B cell (primary cell): ENCODE measurements at regions not wholly inside any gene's neighbourhood (a gene's known extent, or its start where the extent isn't known, plus 50 kb on each side); places are given as distances from the start of the nearest gene placed in this dataset.

ENCODE experiments used
- ATAC-seq: fragments of 200-7000 bp; cut with Tn5 transposase; one replicate; pipeline ENCODE4 v1.10.0; 2021; ENCODE audit warnings: low read depth, mild to moderate bottlenecking, moderate number of reproducible peaks, moderate library complexity
- CTCF ChIA-PET: fragments of 350-600 bp; sonication (Branson Sonifier 250); formaldehyde crosslinking; loops from one replicate; lab custom pipeline; 2021; ENCODE audit warnings: antibody characterized with exemption, inconsistent platforms; lab: Charles Lee
- POLR2A ChIA-PET: fragments of 350-600 bp; sonication (Branson Sonifier 250); formaldehyde crosslinking; loops from one replicate; lab custom pipeline; 2021; ENCODE audit warnings: antibody characterized with exemption; lab: Charles Lee
- DNase-seq: peaks from one replicate; pipeline ENCODE4 v3.0.0; 2013
- H2AFZ ChIP-seq: 2 replicates; pipeline ENCODE4 v1.6.1; 2012; ENCODE audit warnings: mild to moderate bottlenecking, low read depth, low read length; ENCODE audit not compliant: insufficient read depth, poor library complexity, severe bottlenecking
- H3K27ac ChIP-seq, 2 donors: 1 replicate in 1 of 2; 2 replicates in 1 of 2; pipeline ENCODE4 v1.5.1; 2012 to 2013; ENCODE audit warnings: low read length in 2 of 2, mild to moderate bottlenecking in 2 of 2, moderate library complexity in 1 of 2
- H3K27me3 ChIP-seq, 4 experiments: fragments of 200-600 bp in 1 of 4; sonication (generic) in 1 of 4; replicated peaks in 1 of 4; 1 replicate in 2 of 4; 2 replicates in 2 of 4; pipeline versions ENCODE4 v1.6.1 to v1.7.0; 2013 to 2016; ENCODE audit warnings: low read length in 3 of 4, mild to moderate bottlenecking in 2 of 4, mixed read lengths in 1 of 4, moderate library complexity in 1 of 4; ENCODE audit not compliant: insufficient read depth in 4 of 4, control insufficient read depth in 3 of 4; ENCODE audit errors: control extremely low read depth in 1 of 4
- H3K36me3 ChIP-seq, 2 experiments: replicated peaks in 1 of 2; 1 replicate in 1 of 2; 2 replicates in 1 of 2; pipeline versions ENCODE4 v1.6.1 to v1.7.1; 2013; ENCODE audit warnings: low read length in 1 of 2; ENCODE audit not compliant: insufficient read depth in 2 of 2, control insufficient read depth in 1 of 2; ENCODE audit errors: control extremely low read depth in 1 of 2, extremely low read depth in 1 of 2
- H3K4me1 ChIP-seq, 2 donors: fragments of 200-600 bp in 1 of 2; sonication (generic) in 1 of 2; 1 replicate in 1 of 2; 2 replicates in 1 of 2; pipeline versions ENCODE4 v1.5.1 to v1.6.1; 2013 to 2017; ENCODE audit warnings: low read length in 2 of 2; ENCODE audit not compliant: control insufficient read depth in 2 of 2, insufficient read depth in 2 of 2
- H3K4me2 ChIP-seq: replicated peaks from 2 replicates; pipeline ENCODE3; 2012; ENCODE audit warnings: mild to moderate bottlenecking, low read depth, low read length; ENCODE audit not compliant: poor library complexity, severe bottlenecking
- H3K4me3 ChIP-seq, 5 experiments: fragments of 200-600 bp in 1 of 5; sonication (generic) in 1 of 5; 1 replicate in 3 of 5; 2 replicates in 2 of 5; pipeline versions ENCODE4 v1.5.1 to v1.7.0; 2011 to 2016; ENCODE audit warnings: low read length in 4 of 5, mild to moderate bottlenecking in 4 of 5, low read depth in 2 of 5, control low read depth in 1 of 5, moderate library complexity in 1 of 5; ENCODE audit not compliant: insufficient read depth in 1 of 5; ENCODE audit errors: control extremely low read depth in 1 of 5, extremely low read depth in 1 of 5
- H3K79me2 ChIP-seq: fragments of 200-600 bp; sonication (generic); one replicate; pipeline ENCODE4 v1.6.0; 2016; ENCODE audit warnings: low read length; ENCODE audit not compliant: control insufficient read depth, insufficient read depth
- H3K9ac ChIP-seq: fragments of 200-600 bp; sonication (generic); 2 replicates; pipeline ENCODE4 v1.6.1; 2017; ENCODE audit warnings: mild to moderate bottlenecking, low read length, moderate library complexity
- H3K9me3 ChIP-seq, 3 donors: one replicate each; pipeline versions ENCODE4 v1.6.1 to v1.7.1; 2013; ENCODE audit warnings: low read length in 2 of 3; ENCODE audit not compliant: control insufficient read depth in 2 of 3, insufficient read depth in 1 of 3; ENCODE audit errors: control extremely low read depth in 1 of 3
- H4K20me1 ChIP-seq: 2 replicates; pipeline ENCODE4 v1.6.0; 2012; ENCODE audit warnings: mild to moderate bottlenecking, low read length; ENCODE audit not compliant: insufficient read depth, control insufficient read depth, poor library complexity, severe bottlenecking
- H3K27ac Mint-ChIP-seq: one replicate; pipeline ENCODE4 v1.8.0; 2021; ENCODE audit warnings: mixed read lengths
- H3K27me3 Mint-ChIP-seq: one replicate; pipeline ENCODE4 v1.8.0; 2021; ENCODE audit warnings: mixed read lengths
- H3K4me1 Mint-ChIP-seq: one replicate; pipeline ENCODE4 v1.8.0; 2021; ENCODE audit warnings: mixed read lengths
- H3K4me3 Mint-ChIP-seq: one replicate; pipeline ENCODE4 v1.8.0; 2021; ENCODE audit warnings: mixed read lengths
- H3K9me3 Mint-ChIP-seq: one replicate; pipeline ENCODE4 v1.8.0; 2022; ENCODE audit warnings: mixed read lengths; ENCODE audit not compliant: insufficient read depth
- EZH2 ChIP-seq: IDR thresholded peaks from 2 replicates; pipeline ENCODE4 v1.6.1; 2012; ENCODE audit warnings: borderline replicate concordance, low read depth, mild to moderate bottlenecking, moderate library complexity, low read length; ENCODE audit not compliant: insufficient read depth, poor library complexity, severe bottlenecking
- WGBS: methylation state at CpG from one replicate; pipeline ENCODE4 v1.1.5; 2013; ENCODE audit warnings: missing lambda C conversion rate; ENCODE audit not compliant: insufficient coverage; 5-methylcytosine and 5-hydroxymethylcytosine counted together
- intact Hi-C: fragments of 100-400 bp; cut with micrococcal nuclease; formaldehyde crosslinking; loops from one replicate; pipeline ENCODE4 v1.10.0; 2022
- TF ChIP-seq, protein P1 (sequence below): fragments of 200-600 bp; IDR thresholded peaks from one replicate; pipeline ENCODE4 v1.8.0; 2022; ENCODE audit warnings: antibody characterized with exemption, mild to moderate bottlenecking

DNA sequence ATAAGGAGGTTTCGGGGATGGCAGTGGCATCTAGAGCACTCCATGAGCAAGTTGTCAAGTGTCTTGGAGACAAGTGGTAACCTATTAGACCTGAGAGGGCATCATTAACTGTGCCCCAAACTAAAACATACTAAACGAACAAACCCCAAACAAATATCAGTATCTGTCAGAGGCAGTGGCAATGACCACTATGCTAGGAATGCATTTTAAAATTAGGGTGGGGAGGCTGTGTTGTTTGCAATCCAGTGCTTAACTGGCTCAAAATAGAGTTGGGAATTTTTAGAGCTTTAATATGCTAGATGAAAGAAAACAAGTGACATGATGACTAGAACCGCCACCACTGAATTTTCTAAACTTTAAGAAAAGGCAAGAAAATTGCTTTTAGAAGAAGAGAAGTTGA is 51.8 kb upstream of the TPRG1 start:
- POLR2A ChIA-PET: no interaction called here
- H3K27me3 ChIP-seq: no peaks in the 10 kb centered on the region
- WGBS: 100% methylated on average over 1 of the region's 3 CpGs

GRCh38 chr3:189121092-189121491 is 50.7 kb upstream of the TPRG1 start:
- Histone ChIP-seq H4K20me1 (no peaks in the 10 kb centered on the region), H2AFZ (no peak overlapping the region), H3K4me1 (no peaks in the 10 kb centered on the region), H3K79me2 (no peaks in the 10 kb centered on the region), H3K4me2 (no peak overlapping the region), H3K9me3 (peaks cover 0 to 15% (median 4%) of the 10 kb centered on the region in 3 donors), H3K9ac (no peak overlapping the region), H3K4me3 (no peak overlapping the region), H3K27ac (no peak overlapping the region), H3K27me3 (no peaks in the 10 kb centered on the region), H3K36me3 (no peaks in the 10 kb centered on the region)
- Mint-ChIP-seq H3K4me1 (no peaks in the 10 kb centered on the region), H3K27me3 (peaks cover 7% of the 10 kb centered on the region), H3K9me3 (peaks cover 4% of the 10 kb centered on the region), H3K27ac (no peak overlapping the region), H3K4me3 (no peak overlapping the region)
- TF ChIP-seq EZH2: no peak
- TF ChIP-seq, protein P1, sequence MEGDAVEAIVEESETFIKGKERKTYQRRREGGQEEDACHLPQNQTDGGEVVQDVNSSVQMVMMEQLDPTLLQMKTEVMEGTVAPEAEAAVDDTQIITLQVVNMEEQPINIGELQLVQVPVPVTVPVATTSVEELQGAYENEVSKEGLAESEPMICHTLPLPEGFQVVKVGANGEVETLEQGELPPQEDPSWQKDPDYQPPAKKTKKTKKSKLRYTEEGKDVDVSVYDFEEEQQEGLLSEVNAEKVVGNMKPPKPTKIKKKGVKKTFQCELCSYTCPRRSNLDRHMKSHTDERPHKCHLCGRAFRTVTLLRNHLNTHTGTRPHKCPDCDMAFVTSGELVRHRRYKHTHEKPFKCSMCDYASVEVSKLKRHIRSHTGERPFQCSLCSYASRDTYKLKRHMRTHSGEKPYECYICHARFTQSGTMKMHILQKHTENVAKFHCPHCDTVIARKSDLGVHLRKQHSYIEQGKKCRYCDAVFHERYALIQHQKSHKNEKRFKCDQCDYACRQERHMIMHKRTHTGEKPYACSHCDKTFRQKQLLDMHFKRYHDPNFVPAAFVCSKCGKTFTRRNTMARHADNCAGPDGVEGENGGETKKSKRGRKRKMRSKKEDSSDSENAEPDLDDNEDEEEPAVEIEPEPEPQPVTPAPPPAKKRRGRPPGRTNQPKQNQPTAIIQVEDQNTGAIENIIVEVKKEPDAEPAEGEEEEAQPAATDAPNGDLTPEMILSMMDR: no peak
- CTCF ChIA-PET: no interaction called here
- intact Hi-C loops: no loop called here
- POLR2A ChIA-PET: no interaction called here
- ATAC-seq: no peak
- DNase-seq: no peak
- WGBS: no CpG with 5 or more reads among the region's 2 CpGs

More for the DNA sequence above, 51.8 kb upstream of the TPRG1 start:
- H2AFZ ChIP-seq: no peak overlapping the region
- no peak overlapping the region for H3K9ac ChIP-seq
- ATAC-seq: no peak
- peaks cover 0 to 15% (median 4%) of the 10 kb centered on the region in 3 donors for H3K9me3 ChIP-seq
- intact Hi-C loops: no loop called here
- no peak for DNase-seq
- no peak overlapping the region for H3K27ac Mint-ChIP-seq
- TF ChIP-seq, protein P1: no peak
- no peak for TF ChIP-seq EZH2
- no peaks in the 10 kb centered on the region for H4K20me1 ChIP-seq
- H3K36me3 ChIP-seq: no peaks in the 10 kb centered on the region
- no peak overlapping the region for H3K4me2 ChIP-seq
- H3K4me1 Mint-ChIP-seq: no peaks in the 10 kb centered on the region
- H3K4me3 ChIP-seq: no peak overlapping the region
- H3K79me2 ChIP-seq: no peaks in the 10 kb centered on the region
- CTCF ChIA-PET: no interaction called here
- H3K4me1 ChIP-seq: no peaks in the 10 kb centered on the region
- peaks cover 4% of the 10 kb centered on the region for H3K9me3 Mint-ChIP-seq
- no peak overlapping the region for H3K27ac ChIP-seq
- peaks cover 7% of the 10 kb centered on the region for H3K27me3 Mint-ChIP-seq
- H3K4me3 Mint-ChIP-seq: no peak overlapping the region
